ENCODE measurements at regions not wholly inside any gene's neighbourhood (a gene's known extent, or its start where the extent isn't known, plus 50 kb on each side); places are given as distances from the start of the nearest gene placed in this dataset.

- H2BK15ac ChIP-seq (replicated peaks; ENCODE audit: low read depth) = no peak overlapping the region
- H3K56ac ChIP-seq (ENCODE audit: low read length) = no peak overlapping the region
- H3K27ac ChIP-seq (ENCODE audit: low read depth, low read length) = no peak overlapping the region
- DNase-seq = peak; percentile 53
- no peak overlapping the region for H2BK5ac ChIP-seq (ENCODE audit: low read length)
- H4K8ac ChIP-seq (ENCODE audit: low read depth, low read length) = no peak overlapping the region
- H3K4ac ChIP-seq (ENCODE audit: low read depth, low read length) = no peak overlapping the region
- WGBS (ENCODE audit: extremely low coverage, insufficient coverage, low lambda C conversion rate) = no CpG with 5 or more reads among the region's 3 CpGs
- H2BK120ac ChIP-seq (ENCODE audit: low read depth, low read length) = no peak overlapping the region
- H4K5ac ChIP-seq (ENCODE audit: low read length) = no peak overlapping the region
- H2AK5ac ChIP-seq (ENCODE audit: low read length) = no peak overlapping the region
- H3K27me3 ChIP-seq (ENCODE audit: insufficient read depth, low read length, poor library complexity) = no peaks in the 10 kb centered on the region
- no peak overlapping the region for H3K18ac ChIP-seq (ENCODE audit: low read length)
- H3K79me1 ChIP-seq (ENCODE audit: low read length) = no peaks in the 10 kb centered on the region
- H3K79me2 ChIP-seq (ENCODE audit: control insufficient read depth, insufficient read depth, low read length) = no peaks in the 10 kb centered on the region
- no peaks in the 10 kb centered on the region for H3K36me3 ChIP-seq (ENCODE audit: control insufficient read depth, insufficient read depth, low read length)
- H3K4me3 ChIP-seq (ENCODE audit: low read length) = no peak overlapping the region
- H3K4me2 ChIP-seq (ENCODE audit: low read length) = no peak overlapping the region
- no peak overlapping the region for H3K23ac ChIP-seq (ENCODE audit: low read length)
- no peaks in the 10 kb centered on the region for H3K4me1 ChIP-seq (ENCODE audit: control insufficient read depth, low read depth, low read length)
- H3K9ac ChIP-seq (ENCODE audit: low read length) = no peak overlapping the region
Measured at GRCh38 chr2:124241-124880, 78.1 kb upstream of the FAM110C start.

GRCh38 chr2:116953-117352 lies 70.6 kb upstream of the FAM110C start:
- Histone ChIP-seq H4K8ac (ENCODE audit: low read depth, low read length) (no peak overlapping the region), H3K23ac (ENCODE audit: low read length) (no peak overlapping the region), H3K79me2 (ENCODE audit: control insufficient read depth, insufficient read depth, low read length) (no peaks in the 10 kb centered on the region), H2AK5ac (ENCODE audit: low read length) (no peak overlapping the region), H3K27ac (ENCODE audit: low read depth, low read length) (no peak overlapping the region), H3K4me2 (ENCODE audit: low read length) (no peak overlapping the region), H2BK120ac (ENCODE audit: low read depth, low read length) (no peak overlapping the region), H3K27me3 (ENCODE audit: insufficient read depth, low read length, poor library complexity) (no peaks in the 10 kb centered on the region), H3K79me1 (ENCODE audit: low read length) (no peaks in the 10 kb centered on the region), H3K4me3 (ENCODE audit: low read length) (no peak overlapping the region), H2BK5ac (ENCODE audit: low read length) (no peak overlapping the region), H2BK15ac (replicated peaks; ENCODE audit: low read depth) (no peak overlapping the region), H3K4ac (ENCODE audit: low read depth, low read length) (no peak overlapping the region), H3K9ac (ENCODE audit: low read length) (no peak overlapping the region), H3K56ac (ENCODE audit: low read length) (no peak overlapping the region), H3K36me3 (ENCODE audit: control insufficient read depth, insufficient read depth, low read length) (no peaks in the 10 kb centered on the region), H4K5ac (ENCODE audit: low read length) (no peak overlapping the region), H3K4me1 (ENCODE audit: control insufficient read depth, low read depth, low read length) (no peaks in the 10 kb centered on the region), H3K18ac (ENCODE audit: low read length) (no peak overlapping the region)
- no CpG with 5 or more reads among the region's 2 CpGs for WGBS (ENCODE audit: extremely low coverage, insufficient coverage, low lambda C conversion rate)
- DNase-seq = no peak

- H2AK5ac ChIP-seq (ENCODE audit: low read length) = no peak overlapping the region
- no peak overlapping the region for H3K4ac ChIP-seq (ENCODE audit: low read depth, low read length)
- no peak overlapping the region for H3K4me3 ChIP-seq (ENCODE audit: low read length)
- H3K18ac ChIP-seq (ENCODE audit: low read length) = no peak overlapping the region
- no peak overlapping the region for H4K8ac ChIP-seq (ENCODE audit: low read depth, low read length)
- H2BK15ac ChIP-seq (replicated peaks; ENCODE audit: low read depth) = no peak overlapping the region
- H3K79me2 ChIP-seq (ENCODE audit: control insufficient read depth, insufficient read depth, low read length) = no peaks in the 10 kb centered on the region
- H3K4me1 ChIP-seq (ENCODE audit: control insufficient read depth, low read depth, low read length) = no peaks in the 10 kb centered on the region
- no peaks in the 10 kb centered on the region for H3K27me3 ChIP-seq (ENCODE audit: insufficient read depth, low read length, poor library complexity)
- no peak overlapping the region for H3K56ac ChIP-seq (ENCODE audit: low read length)
- H2BK120ac ChIP-seq (ENCODE audit: low read depth, low read length) = no peak overlapping the region
- H3K4me2 ChIP-seq (ENCODE audit: low read length) = no peak overlapping the region
- H2BK5ac ChIP-seq (ENCODE audit: low read length) = no peak overlapping the region
- H4K5ac ChIP-seq (ENCODE audit: low read length) = no peak overlapping the region
- H3K23ac ChIP-seq (ENCODE audit: low read length) = no peak overlapping the region
- H3K9ac ChIP-seq (ENCODE audit: low read length) = no peak overlapping the region
- no peaks in the 10 kb centered on the region for H3K36me3 ChIP-seq (ENCODE audit: control insufficient read depth, insufficient read depth, low read length)
- peak; percentile 92 for DNase-seq
- H3K27ac ChIP-seq (ENCODE audit: low read depth, low read length) = no peak overlapping the region
- H3K79me1 ChIP-seq (ENCODE audit: low read length) = no peaks in the 10 kb centered on the region
- no CpG with 5 or more reads among the region's 3 CpGs for WGBS (ENCODE audit: extremely low coverage, insufficient coverage, low lambda C conversion rate)
Measured at GRCh38 chr2:115303-115702, 69.0 kb upstream of the FAM110C start.

GRCh38 chr2:114616-115015 lies 68.3 kb upstream of the FAM110C start:
- no peak overlapping the region for H3K4me3 ChIP-seq (ENCODE audit: low read length)
- no peaks in the 10 kb centered on the region for H3K79me1 ChIP-seq (ENCODE audit: low read length)
- no peak overlapping the region for H2BK15ac ChIP-seq (replicated peaks; ENCODE audit: low read depth)
- H2BK5ac ChIP-seq (ENCODE audit: low read length) = no peak overlapping the region
- no peaks in the 10 kb centered on the region for H3K27me3 ChIP-seq (ENCODE audit: insufficient read depth, low read length, poor library complexity)
- no peaks in the 10 kb centered on the region for H3K79me2 ChIP-seq (ENCODE audit: control insufficient read depth, insufficient read depth, low read length)
- DNase-seq = peak; percentile 36
- H3K4ac ChIP-seq (ENCODE audit: low read depth, low read length) = no peak overlapping the region
- H3K36me3 ChIP-seq (ENCODE audit: control insufficient read depth, insufficient read depth, low read length) = no peaks in the 10 kb centered on the region
- peak overlapping the region; percentile 43 for H3K56ac ChIP-seq (ENCODE audit: low read length)
- no peak overlapping the region for H3K23ac ChIP-seq (ENCODE audit: low read length)
- H3K4me1 ChIP-seq (ENCODE audit: control insufficient read depth, low read depth, low read length) = no peaks in the 10 kb centered on the region
- H3K27ac ChIP-seq (ENCODE audit: low read depth, low read length) = no peak overlapping the region
- H2BK120ac ChIP-seq (ENCODE audit: low read depth, low read length) = no peak overlapping the region
- no peak overlapping the region for H3K9ac ChIP-seq (ENCODE audit: low read length)
- no peak overlapping the region for H3K4me2 ChIP-seq (ENCODE audit: low read length)
- no peak overlapping the region for H3K18ac ChIP-seq (ENCODE audit: low read length)
- no peak overlapping the region for H4K5ac ChIP-seq (ENCODE audit: low read length)
- no peak overlapping the region for H4K8ac ChIP-seq (ENCODE audit: low read depth, low read length)
- no peak overlapping the region for H2AK5ac ChIP-seq (ENCODE audit: low read length)
- no CpG with 5 or more reads among the region's 8 CpGs for WGBS (ENCODE audit: extremely low coverage, insufficient coverage, low lambda C conversion rate)

- Histone ChIP-seq H3K23ac (ENCODE audit: low read length) (no peak overlapping the region), H3K36me3 (ENCODE audit: control insufficient read depth, insufficient read depth, low read length) (no peaks in the 10 kb centered on the region), H3K4me2 (ENCODE audit: low read length) (no peak overlapping the region), H3K4me3 (ENCODE audit: low read length) (no peak overlapping the region), H4K8ac (ENCODE audit: low read depth, low read length) (no peak overlapping the region), H2AK5ac (ENCODE audit: low read length) (no peak overlapping the region), H4K5ac (ENCODE audit: low read length) (no peak overlapping the region), H2BK5ac (ENCODE audit: low read length) (no peak overlapping the region), H2BK15ac (replicated peaks; ENCODE audit: low read depth) (no peak overlapping the region), H3K79me1 (ENCODE audit: low read length) (no peaks in the 10 kb centered on the region), H3K79me2 (ENCODE audit: control insufficient read depth, insufficient read depth, low read length) (no peaks in the 10 kb centered on the region), H3K27me3 (ENCODE audit: insufficient read depth, low read length, poor library complexity) (no peaks in the 10 kb centered on the region), H3K4ac (ENCODE audit: low read depth, low read length) (no peak overlapping the region), H3K4me1 (ENCODE audit: control insufficient read depth, low read depth, low read length) (no peaks in the 10 kb centered on the region), H3K27ac (ENCODE audit: low read depth, low read length) (no peak overlapping the region), H3K56ac (ENCODE audit: low read length) (no peak overlapping the region), H3K18ac (ENCODE audit: low read length) (no peak overlapping the region), H2BK120ac (ENCODE audit: low read depth, low read length) (no peak overlapping the region), H3K9ac (ENCODE audit: low read length) (no peak overlapping the region)
- no peak for DNase-seq
- WGBS (ENCODE audit: extremely low coverage, insufficient coverage, low lambda C conversion rate) = no CpG with 5 or more reads among the region's 1 CpG
Measured at GRCh38 chr2:109998-110397, 63.7 kb upstream of the FAM110C start.

Measured in mesendoderm (in vitro differentiated cells).